ENCODE measurements at regions not wholly inside any gene's neighbourhood (a gene's known extent, or its start where the extent isn't known, plus 50 kb on each side); places are given as distances from the start of the nearest gene placed in this dataset.

DNA sequence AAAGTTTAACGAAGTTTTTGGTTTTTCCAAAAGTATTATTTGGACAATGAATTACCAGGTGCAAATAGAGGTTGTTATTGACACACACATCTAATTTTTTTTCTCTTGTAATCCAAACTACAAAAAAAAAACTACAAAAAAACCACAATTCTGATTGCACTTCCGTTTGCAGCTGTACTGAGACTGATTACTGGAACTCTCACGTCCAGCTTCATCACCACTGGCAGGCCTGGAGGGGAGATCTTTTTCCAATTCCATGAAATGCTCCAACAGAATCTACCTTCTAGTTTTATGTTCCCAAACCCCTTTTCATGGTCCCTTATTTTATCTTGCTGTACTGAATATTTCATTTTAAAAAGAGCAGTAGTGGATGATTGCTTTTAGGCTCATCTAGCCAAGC, 1118.3 kb downstream of the C4orf33 start:
- no peak for DNase-seq

DNA sequence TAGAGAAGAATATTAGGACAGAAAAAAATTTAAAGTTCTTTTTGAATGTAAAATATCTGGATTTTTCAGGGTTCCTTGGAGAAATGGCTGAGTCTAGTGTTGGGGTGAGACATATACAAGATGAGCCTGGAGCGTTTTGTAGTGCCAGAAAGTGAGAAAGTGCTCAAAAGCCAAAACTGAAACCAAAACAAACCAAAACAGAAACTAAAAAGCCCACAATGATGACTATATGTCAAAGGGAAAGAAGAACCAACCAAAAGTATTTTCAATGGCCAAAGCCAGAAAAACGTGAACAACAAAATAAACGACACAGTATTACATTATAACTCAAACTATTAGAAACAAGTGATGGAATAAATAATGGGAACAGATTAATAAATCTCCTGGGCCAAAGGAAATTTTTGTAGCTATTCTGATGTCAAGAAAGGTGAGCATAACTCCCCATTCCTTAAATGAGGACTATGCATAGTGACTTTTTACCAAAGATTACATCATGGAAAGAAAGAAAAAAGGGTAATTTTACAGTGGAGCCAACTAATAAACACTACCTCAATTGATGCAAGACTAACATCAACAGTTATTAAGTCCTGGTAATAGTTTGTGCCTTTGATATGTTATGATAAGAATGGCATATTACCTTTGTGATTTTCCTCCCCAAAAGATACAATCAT, 1137.6 kb downstream of the C4orf33 start:
- no peak for DNase-seq

DNA sequence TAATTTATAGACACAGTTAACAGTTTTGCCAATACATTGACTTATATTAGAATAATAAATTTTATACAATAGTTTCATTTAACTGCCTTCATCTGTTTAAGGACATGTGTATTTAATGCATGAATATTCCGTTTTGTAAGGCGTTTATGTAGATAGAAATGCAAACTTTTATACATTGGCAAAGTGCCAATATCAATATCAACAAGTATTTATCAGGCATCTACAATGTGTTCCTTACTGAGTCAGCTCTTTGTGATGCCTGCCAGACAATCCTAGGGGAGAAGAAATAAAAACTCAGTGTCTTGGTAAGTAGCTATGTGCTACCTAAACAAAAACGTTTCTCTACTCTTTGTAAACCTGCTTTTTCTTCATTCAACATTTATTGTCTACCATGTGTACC, 1142.2 kb downstream of the C4orf33 start:
- no peak for DNase-seq

DNA sequence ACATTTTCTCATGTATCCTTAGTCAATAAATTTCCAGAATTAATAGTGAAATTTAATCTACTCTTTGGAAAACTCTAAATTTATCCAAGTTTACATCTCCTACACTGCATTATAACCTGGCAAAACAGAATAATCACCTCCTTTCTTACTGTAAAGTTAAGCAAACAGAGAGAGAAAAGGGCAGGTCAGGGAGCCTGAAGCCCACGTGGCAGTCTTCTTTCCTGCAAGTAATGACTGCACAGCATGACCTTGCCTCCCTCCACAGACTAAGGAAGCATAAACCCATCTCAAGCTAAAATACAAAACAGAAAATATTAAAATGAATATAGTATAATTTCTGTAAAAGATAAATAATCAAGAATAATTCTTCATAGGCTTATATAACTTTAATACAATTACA, 1153.0 kb downstream of the C4orf33 start:
- no peak for DNase-seq

DNA sequence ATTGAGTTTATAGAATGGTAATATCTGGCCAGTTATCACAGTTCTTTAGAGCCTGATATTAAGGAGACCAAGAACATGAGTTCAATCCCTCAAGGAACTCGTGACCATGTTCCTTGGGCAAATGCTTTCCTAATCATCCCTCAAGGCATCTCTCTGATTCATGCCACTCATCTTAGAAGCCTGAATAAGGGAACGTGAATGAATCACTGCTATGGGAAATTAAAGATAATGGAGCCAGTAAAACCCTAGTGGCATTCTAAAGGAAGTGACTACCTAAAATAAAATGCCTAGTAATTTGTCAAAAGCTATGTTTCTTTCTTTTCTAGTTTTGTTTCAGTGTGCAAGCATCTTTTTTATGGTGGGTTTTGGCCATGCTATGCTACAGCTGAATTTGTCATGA, 1161.3 kb downstream of the C4orf33 start:
- no peak for DNase-seq

DNA sequence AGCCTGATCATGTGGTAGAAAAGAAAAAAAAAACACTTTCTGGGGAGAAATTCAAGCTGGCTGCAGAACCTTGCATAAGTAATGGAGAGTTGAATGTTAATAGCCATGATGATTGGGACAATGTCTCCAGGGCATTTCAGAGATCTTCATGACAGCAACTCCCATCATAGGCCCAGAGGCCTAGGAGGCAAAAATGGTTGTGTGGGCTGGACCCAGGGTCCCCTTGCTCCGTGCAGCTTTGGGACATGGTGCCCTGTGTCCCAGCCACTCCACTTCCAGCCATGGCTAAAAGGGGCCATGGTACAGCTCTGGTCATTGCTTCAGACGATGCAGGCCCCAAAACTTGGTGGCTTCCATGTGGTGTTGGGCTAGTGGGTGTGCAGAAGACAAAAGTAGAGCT, 1170.9 kb downstream of the C4orf33 start:
- no peak for DNase-seq

DNA sequence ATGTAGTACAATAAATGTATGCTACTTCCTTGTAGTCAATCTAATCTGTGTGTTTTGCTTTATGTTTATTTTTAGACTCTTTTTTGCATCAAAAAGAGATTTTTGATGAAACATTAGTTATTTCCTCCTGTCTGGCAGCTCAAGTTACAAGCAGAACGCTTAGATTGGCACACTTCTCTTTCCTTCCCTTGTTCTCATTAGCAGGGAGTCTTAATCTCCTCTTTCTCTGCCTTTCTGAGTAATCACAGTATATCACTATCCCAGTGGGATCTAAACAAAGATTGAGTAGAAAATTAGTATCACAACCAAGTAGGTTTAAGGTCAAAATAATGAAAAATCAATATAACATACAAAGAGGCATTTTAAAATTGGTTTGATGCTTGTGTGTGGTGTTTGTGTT, 1192.6 kb downstream of the C4orf33 start:
- no peak for DNase-seq

DNA sequence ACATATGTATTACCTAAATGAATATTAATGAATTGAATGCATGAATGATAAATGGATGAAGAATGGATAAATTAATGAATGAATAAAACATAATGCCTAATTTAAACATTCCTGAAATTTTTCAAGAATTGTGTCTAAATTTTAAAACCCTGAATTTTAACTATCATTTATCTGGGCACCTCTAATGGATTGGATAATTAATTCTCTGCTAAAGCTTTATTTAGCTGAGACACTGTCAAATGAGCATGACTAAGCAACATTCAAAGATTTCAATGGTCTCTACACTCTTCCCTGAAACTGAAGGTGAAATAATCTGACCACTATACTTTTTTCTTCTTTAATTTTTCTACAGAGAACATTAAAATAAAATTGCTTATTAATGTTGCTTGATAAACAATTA, 1197.7 kb downstream of the C4orf33 start:
- no peak for DNase-seq

DNA sequence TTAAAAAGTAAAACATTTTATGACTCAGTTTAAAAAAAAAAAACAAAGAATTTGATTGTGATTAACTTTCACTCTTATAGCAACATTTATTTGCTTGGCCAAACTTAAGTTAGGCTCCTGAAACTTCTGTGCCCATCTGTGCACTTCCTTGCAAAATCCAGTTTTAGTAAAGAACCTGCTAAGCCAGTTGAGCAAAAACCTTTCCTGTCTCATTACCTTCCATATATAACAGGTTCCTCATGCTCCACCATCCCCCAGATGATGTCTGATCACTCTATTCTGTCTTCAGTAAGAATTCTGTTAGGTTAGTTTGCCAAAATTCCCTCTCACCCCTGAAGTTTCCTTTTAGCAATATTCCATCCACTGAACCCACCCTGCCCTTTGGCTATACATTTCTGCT, 1200.5 kb downstream of the C4orf33 start:
- DNase-seq = no peak

DNA sequence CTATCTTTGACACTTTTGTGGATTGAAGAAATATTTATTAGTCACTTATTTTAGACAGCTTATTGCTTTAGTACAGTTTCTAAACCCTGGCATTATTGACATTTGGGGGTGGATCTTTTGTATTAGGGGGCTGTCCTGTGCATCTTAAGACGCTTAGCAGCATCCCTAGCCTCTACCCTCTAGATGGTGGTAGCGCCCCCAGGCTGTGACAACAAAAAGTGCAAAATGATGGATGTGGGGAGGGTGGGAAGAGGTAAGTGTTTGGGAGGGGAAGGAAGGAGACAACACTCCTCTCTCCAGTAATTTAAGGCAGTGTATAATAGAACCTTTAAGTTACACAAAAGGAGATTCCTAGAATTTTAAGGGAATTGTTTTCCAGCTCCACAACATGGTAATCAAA, 1210.6 kb downstream of the C4orf33 start:
- no peak for DNase-seq

DNA sequence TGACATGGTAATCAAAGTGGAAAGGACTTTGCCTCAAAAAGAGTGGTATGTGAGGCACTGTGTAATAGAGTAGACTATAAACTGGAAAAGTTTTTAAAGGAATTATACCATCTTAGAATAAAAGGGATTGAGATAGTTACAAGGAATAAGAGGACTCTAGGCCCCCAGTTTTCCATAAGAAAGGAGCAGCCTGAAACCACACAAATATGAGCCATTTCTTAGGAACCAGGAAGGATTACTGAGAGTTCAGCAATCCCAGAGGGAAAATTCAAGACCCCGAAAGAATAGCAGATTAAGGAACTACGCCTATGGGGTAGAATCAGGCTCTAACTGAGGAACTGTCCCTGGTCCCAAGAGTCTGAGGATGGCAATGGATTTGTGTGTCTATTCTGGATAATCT, 1213.3 kb downstream of the C4orf33 start:
- no peak for DNase-seq

DNA sequence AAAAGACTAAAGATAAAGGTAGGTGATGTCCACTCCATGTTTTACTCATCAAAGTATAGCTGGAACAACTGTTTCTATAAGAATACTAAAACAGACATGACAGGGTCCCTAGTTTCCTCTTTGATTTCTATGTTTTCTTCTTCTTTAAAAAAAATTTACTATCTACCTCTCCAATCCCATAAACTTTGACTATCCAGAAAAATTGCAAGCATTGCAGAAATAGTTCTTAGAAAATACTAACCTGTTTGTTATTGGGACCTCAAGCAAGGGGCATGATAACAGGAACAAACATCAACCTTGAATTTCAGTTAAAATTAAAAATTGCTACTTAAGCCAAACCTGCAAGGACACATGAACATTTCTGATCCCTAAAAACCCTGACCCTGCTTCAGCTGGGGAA, 1226.5 kb downstream of the C4orf33 start:
- no peak for DNase-seq

DNA sequence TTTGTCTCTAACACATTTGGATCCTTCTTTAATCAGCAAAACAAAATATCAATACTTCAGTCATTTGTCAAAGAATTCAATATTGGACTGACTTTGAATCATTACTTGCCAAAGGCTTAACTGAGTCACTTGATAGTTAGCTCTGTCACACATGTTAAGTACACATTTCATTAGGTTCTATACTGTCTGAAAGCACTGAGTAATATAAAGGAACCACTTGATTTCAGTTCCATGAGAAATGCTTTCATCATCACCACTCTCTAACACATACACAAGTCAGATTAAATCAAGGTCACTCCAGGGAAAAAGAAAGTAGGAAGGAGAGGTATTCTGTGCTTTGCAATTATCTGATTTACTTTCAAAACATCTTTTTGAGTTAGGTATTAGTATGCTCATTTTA, 1233.1 kb downstream of the C4orf33 start:
- no peak for DNase-seq

DNA sequence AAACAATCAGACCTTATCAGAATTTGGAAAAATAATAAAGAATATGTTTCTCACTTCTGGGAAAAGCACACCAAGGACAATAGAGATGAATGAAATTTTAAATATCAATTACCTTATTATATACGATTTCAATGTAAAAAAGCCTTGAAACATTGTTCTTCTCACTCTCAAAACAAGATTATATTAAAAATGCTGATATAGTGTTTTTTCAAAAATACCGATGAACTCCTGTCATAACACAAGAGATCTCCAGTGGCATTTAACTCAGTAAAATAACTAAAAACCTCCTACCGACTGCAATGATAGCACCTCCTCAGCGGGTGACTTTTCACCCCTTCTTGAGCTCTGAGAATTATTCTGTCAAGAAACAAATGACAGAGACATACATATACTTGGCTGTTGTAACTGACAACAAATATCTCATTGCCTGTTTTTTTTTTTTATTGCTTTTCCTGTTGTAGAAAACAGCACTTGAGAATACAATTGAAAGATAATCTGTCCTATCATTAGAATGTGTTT, 1237.3 kb downstream of the C4orf33 start:
- DNase-seq = no peak

DNA sequence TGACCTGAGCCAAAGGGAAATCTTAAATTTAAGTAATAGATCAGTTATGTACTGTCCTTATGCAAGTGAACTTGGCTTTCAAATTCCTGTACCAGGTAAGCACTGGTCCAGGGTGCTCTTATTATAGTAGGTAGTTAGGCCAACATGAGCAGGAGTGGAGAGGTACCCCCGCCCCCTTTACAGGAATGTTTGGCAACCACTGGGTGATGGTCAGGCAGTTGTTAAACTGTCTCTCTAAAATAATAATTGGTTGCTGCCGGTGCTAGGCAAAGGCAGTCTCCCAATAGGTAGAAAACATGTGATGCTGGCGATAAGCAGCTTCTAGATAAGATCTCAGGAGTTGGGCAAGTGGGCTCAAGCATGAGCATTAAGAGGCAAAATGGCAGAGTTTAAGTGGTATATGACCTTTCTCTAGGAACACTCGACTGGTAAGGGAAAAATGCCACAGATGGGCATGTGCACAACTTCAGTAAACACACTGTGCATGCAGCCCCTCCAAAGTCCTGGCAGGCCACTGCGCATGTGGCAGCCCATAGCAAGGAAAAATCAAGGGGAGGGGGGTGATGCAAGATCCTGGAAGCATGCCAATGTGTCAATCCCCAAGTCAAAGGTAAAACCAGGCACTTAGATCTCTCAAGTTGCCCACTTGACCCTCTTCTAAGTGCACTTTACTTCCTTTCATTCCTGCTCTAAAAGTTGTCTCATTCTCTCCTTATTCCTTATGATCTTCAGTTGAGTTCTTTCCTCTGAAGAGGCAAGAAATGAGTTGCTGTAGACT, 1239.7 kb downstream of the C4orf33 start:
- DNase-seq = peak; percentile 33

DNA sequence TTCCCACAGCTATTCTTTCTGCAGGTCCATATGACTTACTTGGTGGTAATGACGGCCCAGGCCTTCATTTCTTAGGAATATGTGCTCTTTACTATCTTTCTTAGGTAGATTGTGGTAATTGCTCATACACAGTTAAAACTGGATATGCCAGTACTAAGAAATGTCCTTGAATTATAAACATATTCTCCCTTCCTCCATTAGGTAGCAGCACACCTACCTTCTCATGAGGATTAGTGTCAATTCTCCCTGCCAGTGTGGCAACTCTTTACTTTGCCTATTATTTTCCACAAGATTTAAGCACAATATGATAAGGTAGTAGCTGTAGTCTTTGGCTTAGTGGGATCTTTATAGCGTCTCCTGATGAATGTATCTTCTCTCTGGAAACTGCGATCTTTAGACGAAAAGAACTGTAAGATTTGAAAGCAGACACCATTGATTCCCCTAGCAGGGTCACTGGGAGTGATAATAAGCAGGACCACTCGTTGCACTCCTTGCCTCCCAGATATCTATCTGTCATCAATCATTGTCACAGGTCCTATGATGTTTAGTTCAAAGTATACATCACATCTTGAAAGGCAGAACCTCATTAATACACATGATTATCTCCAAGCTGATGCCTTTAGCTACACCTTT, 1240.7 kb downstream of the C4orf33 start:
- no peak for DNase-seq

DNA sequence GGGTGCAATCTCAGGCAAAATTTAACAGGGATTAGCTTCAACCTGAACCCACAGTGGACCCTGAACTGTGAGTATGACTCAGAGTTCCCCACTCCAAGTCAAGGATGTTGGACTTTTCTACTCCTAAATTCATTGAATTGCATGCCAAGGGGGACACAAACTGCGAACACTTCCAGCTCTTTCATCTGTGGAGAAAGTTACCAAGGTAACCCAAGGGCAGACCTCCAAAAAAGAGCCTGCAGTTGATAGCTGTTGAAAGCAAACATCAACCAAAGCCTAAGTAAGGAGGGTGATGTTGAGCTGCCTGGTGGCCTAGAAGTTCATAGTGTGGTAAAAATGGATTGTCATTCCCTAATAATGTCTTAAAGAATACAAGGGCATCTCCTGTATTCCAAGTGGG, 1242.9 kb downstream of the C4orf33 start:
- DNase-seq = peak; percentile 8

DNA sequence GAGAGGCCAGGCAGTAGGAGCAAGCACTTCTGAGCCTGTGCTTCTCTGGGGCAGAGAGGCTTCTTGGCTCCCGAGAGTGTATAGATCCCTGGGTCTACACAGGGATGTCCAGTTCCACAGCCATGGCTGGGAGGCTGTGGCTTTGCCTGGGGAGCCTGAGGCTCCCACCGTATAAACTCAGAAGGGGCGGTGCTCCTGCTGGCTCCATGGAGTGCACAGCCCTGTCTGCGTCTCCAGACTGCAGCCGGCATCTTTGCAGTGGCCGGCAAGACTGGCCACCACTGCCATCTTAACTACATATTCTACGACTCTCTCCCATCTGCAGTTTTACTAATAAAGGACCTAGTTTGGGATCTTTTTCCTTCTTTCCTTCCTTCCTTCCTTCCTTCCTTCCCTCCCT, 1253.8 kb downstream of the C4orf33 start:
- no peak for DNase-seq

DNA sequence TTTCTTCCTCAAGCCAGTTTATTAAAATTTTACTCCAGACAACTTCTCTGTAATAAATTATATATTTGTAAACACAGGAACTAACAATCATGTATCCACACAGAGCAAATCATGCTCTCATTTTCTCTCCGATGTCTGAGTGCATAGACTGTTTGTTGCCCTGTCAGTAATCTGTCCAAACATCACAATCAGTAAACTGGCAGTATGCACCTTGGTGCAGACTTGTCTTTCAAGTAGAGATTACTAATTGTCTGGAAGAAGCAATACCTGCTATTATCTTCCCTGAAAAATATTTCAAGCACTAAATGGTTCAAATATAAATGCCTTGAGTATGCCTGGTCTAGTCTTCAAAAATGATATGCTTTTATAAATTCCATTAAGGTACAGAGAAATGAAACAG, 1260.9 kb downstream of the C4orf33 start:
- no peak for DNase-seq

DNA sequence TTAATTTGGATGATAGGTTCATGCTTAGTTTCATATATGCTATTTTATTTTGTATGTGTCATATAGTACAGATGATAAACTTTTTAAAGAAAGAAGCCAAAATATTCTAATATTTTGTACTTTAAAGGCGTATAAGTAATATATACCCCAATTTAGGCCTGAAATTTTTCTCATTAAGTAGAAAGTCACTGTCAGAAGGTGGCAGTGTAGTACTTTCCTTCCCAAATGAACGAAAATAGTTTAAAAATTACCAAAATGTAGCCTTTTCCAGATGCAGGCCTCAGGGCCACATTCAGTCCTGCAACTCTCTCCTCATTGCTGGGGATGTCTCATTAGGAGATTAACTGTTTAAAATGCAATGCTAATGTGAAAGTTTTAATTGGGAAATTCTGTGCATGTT, 1263.6 kb downstream of the C4orf33 start:
- no peak for DNase-seq

DNA sequence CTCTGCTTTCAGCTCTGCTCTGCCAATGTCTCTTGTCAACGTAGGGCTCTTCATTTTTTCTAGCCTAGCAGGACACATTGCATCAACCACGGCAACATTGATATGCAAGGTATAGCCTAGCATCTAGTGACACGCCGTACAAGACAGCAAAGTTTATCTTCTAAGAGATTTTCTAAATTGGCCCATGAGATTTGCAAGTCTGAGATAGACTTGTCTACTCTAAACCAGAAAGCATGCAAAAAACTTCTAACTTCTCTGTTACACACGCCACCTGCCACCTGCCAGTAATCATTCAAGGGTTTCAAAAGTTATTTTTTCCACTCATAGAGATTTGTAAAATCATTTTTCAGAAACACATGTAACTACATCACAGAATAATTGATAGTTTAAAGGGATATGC, 1265.7 kb downstream of the C4orf33 start:
- no peak for DNase-seq

DNA sequence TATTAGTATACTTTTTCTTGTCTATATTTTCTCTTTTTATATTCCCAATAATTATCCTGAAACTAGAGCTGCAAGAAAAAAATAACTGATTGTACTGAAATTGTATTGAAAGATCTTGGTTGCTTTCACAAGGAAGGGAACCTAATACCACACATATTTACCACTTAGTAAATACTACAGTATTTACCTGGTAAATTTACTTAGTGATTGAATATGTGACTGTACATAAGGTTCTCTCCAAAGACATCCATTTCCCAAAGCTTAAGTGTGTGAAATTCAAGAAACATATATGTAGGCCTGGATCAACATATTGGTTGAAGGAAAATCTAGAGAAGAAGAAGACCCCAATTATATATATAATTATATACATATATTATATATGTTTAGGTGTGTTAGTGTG, 1272.7 kb downstream of the C4orf33 start:
- no peak for DNase-seq

DNA sequence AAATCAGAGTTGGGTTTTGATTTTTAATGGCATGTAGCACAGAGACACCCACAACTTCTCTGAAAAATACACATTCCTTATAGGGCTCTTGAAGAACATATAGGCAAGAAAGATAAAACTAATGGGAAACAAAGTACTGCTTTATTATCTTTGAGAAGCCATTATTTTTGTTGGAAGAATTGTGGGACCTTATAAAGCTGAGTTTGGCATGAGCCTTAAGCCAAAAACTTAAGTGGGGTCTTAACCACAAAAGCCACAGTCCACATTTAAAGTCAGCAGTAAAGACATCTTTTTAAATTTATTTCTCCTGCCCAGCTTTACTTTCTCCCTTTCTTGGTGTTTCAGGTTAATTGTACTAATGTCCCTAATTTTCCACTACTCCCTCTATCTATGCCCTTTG, 1297.3 kb downstream of the C4orf33 start:
- no peak for DNase-seq

DNA sequence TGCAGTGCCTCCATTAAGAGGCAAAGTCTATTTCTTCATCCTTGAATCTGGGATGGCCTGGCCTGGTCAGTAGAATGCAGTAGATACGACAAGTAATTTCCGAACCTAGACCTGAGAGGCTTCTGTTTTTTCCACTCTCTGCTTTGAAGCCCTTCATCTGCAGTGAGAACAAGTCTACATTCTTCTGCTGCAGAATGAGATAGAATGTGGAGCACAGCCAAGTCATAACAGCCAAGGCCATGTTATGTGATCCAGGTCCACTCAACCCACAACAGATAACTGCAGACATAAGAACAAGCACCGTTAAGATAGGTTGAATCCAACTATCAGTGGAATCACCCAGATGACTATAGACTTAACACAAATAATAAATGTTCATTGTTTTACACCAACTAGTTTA, 1297.7 kb downstream of the C4orf33 start:
- DNase-seq = no peak

Measured in DMS79 treated with DMSO at 0.1 percent for 48 hours (cell line).